ENCODE measurements at regions not wholly inside any gene's neighbourhood (a gene's known extent, or its start where the extent isn't known, plus 50 kb on each side); places are given as distances from the start of the nearest gene placed in this dataset.
"Not testable (repeated sequence)": the region's sequence is repeated elsewhere in the genome, so short reads cannot be mapped to it uniquely, and the experiment has no call there.

DNA sequence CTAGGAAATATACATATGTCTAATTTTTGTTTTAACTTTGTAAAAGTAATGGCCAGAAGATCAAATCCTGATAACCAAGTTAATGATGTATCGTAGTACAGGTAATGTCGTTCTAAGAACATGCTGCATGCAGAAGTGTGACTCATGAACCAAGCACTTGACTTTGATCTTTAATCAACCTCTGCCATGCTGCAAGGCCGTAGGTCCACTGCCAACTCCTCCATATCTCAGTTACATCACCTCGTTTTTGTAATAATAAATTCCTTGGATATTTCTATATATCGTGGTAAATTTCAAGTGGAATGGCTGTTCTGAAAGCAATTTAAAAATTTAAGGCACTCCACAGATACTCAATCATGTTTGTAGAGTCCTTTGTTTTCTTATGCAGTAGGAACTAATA is 771.7 kb downstream of the EPHA7 start:
- H3K27ac ChIP-seq (ENCODE audit: low read depth in 1 of 2, low read length in 2 of 2) = no peak overlapping the region
- TF ChIP-seq, protein P1, sequence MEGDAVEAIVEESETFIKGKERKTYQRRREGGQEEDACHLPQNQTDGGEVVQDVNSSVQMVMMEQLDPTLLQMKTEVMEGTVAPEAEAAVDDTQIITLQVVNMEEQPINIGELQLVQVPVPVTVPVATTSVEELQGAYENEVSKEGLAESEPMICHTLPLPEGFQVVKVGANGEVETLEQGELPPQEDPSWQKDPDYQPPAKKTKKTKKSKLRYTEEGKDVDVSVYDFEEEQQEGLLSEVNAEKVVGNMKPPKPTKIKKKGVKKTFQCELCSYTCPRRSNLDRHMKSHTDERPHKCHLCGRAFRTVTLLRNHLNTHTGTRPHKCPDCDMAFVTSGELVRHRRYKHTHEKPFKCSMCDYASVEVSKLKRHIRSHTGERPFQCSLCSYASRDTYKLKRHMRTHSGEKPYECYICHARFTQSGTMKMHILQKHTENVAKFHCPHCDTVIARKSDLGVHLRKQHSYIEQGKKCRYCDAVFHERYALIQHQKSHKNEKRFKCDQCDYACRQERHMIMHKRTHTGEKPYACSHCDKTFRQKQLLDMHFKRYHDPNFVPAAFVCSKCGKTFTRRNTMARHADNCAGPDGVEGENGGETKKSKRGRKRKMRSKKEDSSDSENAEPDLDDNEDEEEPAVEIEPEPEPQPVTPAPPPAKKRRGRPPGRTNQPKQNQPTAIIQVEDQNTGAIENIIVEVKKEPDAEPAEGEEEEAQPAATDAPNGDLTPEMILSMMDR (IDR thresholded peaks at IDR 0.05; ENCODE audit: low read depth, low read length, missing input control) = no peak
- TF ChIP-seq HNF4A (conservative IDR thresholded peaks at IDR 0.05) (no peak), EGR1 (IDR thresholded peaks at IDR 0.05; ENCODE audit: low read depth in 2 of 2) (no peak), HNF4G (IDR thresholded peaks at IDR 0.05) (no peak), GABPA (IDR thresholded peaks at IDR 0.05 in 1 of 2, conservative IDR thresholded peaks at IDR 0.05 in 1 of 2) (no peak), FOXA2 (IDR thresholded peaks at IDR 0.05) (no peak), TAF1 (conservative IDR thresholded peaks at IDR 0.05) (no peak), RAD21 (IDR thresholded peaks at IDR 0.05) (no peak), FOXA1 (IDR thresholded peaks at IDR 0.05) (no peak)
- H3K36me3 ChIP-seq (ENCODE audit: control insufficient read depth in 4 of 4, insufficient read depth in 3 of 4, low read depth in 1 of 4, low read length in 3 of 4) = no peaks in the 10 kb centered on the region
- DNase-seq (ENCODE audit: low spot score) = no peak
- no peaks in the 10 kb centered on the region for H3K27me3 ChIP-seq (ENCODE audit: control insufficient read depth in 4 of 4, insufficient read depth in 4 of 4, low read length in 3 of 4)
- peaks cover 0 to 2% (median 0%) of the 10 kb centered on the region in 4 donors for H3K9me3 ChIP-seq (ENCODE audit: control insufficient read depth in 4 of 4, low read length in 3 of 4)
- H3K9ac ChIP-seq (ENCODE audit: low read depth in 1 of 2, low read length in 2 of 2) = no peak overlapping the region
- H3K4me3 ChIP-seq (ENCODE audit: low read depth in 1 of 3, low read length in 3 of 3) = no peak overlapping the region
- H3K4me1 ChIP-seq (ENCODE audit: control insufficient read depth in 4 of 4, insufficient read depth in 4 of 4, low read length in 3 of 4) = peaks cover 0 to 1% (median 0%) of the 10 kb centered on the region in 4 donors
- 64% methylated on average over 5 of the region's 5 CpGs for WGBS

DNA sequence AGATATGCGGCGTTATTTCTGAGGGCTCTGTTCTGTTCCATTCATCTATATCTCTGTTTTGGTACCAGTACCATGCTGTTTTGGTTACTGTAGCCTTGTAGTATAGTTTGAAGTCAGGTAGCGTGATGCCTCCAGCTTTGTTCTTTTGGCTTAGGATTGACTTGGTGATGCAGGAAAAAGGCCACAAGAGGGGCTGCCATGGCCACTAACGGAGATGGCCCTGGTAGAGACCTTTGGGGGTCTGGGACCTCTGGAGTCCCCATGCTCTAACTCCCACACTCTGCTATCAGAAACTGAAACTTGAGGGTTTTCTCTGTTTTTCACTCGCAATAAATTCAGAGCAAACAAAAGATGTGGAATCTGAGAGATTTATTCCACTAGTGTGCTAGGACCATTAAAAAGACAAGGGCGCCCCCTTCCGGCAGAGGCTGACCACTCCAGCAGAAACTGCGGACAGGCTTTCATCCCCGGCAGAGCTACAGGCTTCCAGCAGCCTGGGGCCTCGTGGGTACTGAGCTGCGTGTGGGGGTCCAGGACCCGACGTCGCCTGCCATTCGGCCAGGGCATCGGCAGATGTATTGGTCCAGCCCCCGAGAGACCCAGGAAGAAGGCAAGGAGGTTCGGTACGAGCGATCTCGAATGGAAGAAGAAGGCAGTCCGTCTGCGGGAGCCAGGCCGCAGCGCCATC is 775.1 kb downstream of the EPHA7 start:
- not testable (repeated sequence) for H3K4me3 ChIP-seq (ENCODE audit: low read depth in 1 of 3, low read length in 3 of 3); H3K9ac ChIP-seq (ENCODE audit: low read depth in 1 of 2, low read length in 2 of 2); H3K27ac ChIP-seq (ENCODE audit: low read depth in 1 of 2, low read length in 2 of 2); H3K9me3 ChIP-seq (ENCODE audit: control insufficient read depth in 4 of 4, low read length in 3 of 4); H3K27me3 ChIP-seq (ENCODE audit: control insufficient read depth in 4 of 4, insufficient read depth in 4 of 4, low read length in 3 of 4); H3K4me1 ChIP-seq (ENCODE audit: control insufficient read depth in 4 of 4, insufficient read depth in 4 of 4, low read length in 3 of 4); H3K36me3 ChIP-seq (ENCODE audit: control insufficient read depth in 4 of 4, insufficient read depth in 3 of 4, low read depth in 1 of 4, low read length in 3 of 4)
- 69% methylated on average over 25 of the region's 25 CpGs for WGBS
- peak; percentile 45 for DNase-seq (ENCODE audit: low spot score)
- peak; percentile 5 to 37 for TF ChIP-seq RAD21 (IDR thresholded peaks at IDR 0.05)

DNA sequence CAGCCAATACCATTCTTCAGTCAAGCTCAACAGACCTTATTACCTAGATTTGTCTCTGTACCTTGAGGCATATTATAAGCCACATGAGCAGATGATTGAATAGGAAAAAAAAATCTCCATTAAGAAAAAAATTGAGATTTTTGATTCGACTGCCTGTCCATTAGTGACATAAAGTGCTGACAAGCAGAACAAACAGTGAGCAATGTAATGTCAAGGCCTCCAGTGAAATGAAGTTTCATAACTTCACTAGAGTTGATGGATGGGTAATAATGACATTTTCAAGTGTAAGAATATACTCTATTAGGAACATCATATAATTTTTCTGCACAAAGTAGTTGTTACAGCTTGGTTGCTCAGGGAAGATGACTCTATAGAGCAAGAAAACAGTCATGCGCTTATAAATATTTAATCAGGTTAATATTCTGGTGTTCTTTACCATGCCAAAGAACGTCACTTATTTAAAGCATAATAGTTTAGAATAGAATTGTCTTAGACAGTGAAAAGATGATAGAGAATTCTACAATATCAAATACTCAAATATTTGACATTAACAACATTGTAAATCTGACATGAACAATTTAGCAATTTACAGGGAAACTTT is 783.7 kb downstream of the EPHA7 start:
- H3K9me3 ChIP-seq (ENCODE audit: control insufficient read depth in 4 of 4, low read length in 3 of 4) = no peaks in the 10 kb centered on the region
- no peaks in the 10 kb centered on the region for H3K4me1 ChIP-seq (ENCODE audit: control insufficient read depth in 4 of 4, insufficient read depth in 4 of 4, low read length in 3 of 4)
- no peaks in the 10 kb centered on the region for H3K27me3 ChIP-seq (ENCODE audit: control insufficient read depth in 4 of 4, insufficient read depth in 4 of 4, low read length in 3 of 4)
- DNase-seq (ENCODE audit: low spot score) = no peak
- H3K36me3 ChIP-seq (ENCODE audit: control insufficient read depth in 4 of 4, insufficient read depth in 3 of 4, low read depth in 1 of 4, low read length in 3 of 4) = no peaks in the 10 kb centered on the region
- H3K9ac ChIP-seq (ENCODE audit: low read depth in 1 of 2, low read length in 2 of 2) = no peak overlapping the region
- WGBS = 73% methylated on average over 3 of the region's 3 CpGs
- no peak overlapping the region for H3K27ac ChIP-seq (ENCODE audit: low read depth in 1 of 2, low read length in 2 of 2)
- H3K4me3 ChIP-seq (ENCODE audit: low read depth in 1 of 3, low read length in 3 of 3) = no peak overlapping the region
- TF ChIP-seq RAD21 (IDR thresholded peaks at IDR 0.05) (no peak), NR2F2 (IDR thresholded peaks at IDR 0.05) (no peak), HNF4G (IDR thresholded peaks at IDR 0.05) (no peak), HNF4A (conservative IDR thresholded peaks at IDR 0.05) (no peak), RXRA (IDR thresholded peaks at IDR 0.05) (no peak), FOXA1 (IDR thresholded peaks at IDR 0.05) (no peak), GABPA (IDR thresholded peaks at IDR 0.05 in 1 of 2, conservative IDR thresholded peaks at IDR 0.05 in 1 of 2) (no peak), EGR1 (IDR thresholded peaks at IDR 0.05; ENCODE audit: low read depth in 2 of 2) (no peak)
- TF ChIP-seq, protein P2, sequence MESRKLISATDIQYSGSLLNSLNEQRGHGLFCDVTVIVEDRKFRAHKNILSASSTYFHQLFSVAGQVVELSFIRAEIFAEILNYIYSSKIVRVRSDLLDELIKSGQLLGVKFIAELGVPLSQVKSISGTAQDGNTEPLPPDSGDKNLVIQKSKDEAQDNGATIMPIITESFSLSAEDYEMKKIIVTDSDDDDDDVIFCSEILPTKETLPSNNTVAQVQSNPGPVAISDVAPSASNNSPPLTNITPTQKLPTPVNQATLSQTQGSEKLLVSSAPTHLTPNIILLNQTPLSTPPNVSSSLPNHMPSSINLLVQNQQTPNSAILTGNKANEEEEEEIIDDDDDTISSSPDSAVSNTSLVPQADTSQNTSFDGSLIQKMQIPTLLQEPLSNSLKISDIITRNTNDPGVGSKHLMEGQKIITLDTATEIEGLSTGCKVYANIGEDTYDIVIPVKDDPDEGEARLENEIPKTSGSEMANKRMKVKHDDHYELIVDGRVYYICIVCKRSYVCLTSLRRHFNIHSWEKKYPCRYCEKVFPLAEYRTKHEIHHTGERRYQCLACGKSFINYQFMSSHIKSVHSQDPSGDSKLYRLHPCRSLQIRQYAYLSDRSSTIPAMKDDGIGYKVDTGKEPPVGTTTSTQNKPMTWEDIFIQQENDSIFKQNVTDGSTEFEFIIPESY (IDR thresholded peaks at IDR 0.05) = no peak
- TF ChIP-seq, protein P3, sequence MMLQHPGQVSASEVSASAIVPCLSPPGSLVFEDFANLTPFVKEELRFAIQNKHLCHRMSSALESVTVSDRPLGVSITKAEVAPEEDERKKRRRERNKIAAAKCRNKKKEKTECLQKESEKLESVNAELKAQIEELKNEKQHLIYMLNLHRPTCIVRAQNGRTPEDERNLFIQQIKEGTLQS (IDR thresholded peaks at IDR 0.05) = no peak
- TF ChIP-seq, protein P1 (IDR thresholded peaks at IDR 0.05; ENCODE audit: low read depth, low read length, missing input control) = no peak

All from liver (tissue), 8 donors.